ENCODE measurements at regions not wholly inside any gene's neighbourhood (a gene's known extent, or its start where the extent isn't known, plus 50 kb on each side); places are given as distances from the start of the nearest gene placed in this dataset.

GRCh38 chr4:63728480-63729177, 680.6 kb downstream of the TECRL start:
- TF ChIP-seq CTCF (IDR thresholded peaks at IDR 0.05): no peak
- no peak for TF ChIP-seq POLR2A (IDR thresholded peaks at IDR 0.05)

Data from uterus (tissue), 2 donors.